HG03378 (cell line): ENCODE measurements at regions not wholly inside any gene's neighbourhood (a gene's known extent, or its start where the extent isn't known, plus 50 kb on each side); places are given as distances from the start of the nearest gene placed in this dataset.

Experiments used
- ATAC-seq: cut with Tn5 transposase; IDR thresholded peaks from one replicate; pipeline ENCODE4 v1.9.1; 2021; ENCODE audit warnings: mild to moderate bottlenecking, moderate library complexity; ENCODE audit not compliant: unreplicated experiment

GRCh38 chr2:223508372-223508771 is 93.8 kb downstream of the SCG2 start:
- ATAC-seq, result no peak

- no peak for ATAC-seq
Observed at GRCh38 chr2:223510713-223511112, 91.4 kb downstream of the SCG2 start.

DNA sequence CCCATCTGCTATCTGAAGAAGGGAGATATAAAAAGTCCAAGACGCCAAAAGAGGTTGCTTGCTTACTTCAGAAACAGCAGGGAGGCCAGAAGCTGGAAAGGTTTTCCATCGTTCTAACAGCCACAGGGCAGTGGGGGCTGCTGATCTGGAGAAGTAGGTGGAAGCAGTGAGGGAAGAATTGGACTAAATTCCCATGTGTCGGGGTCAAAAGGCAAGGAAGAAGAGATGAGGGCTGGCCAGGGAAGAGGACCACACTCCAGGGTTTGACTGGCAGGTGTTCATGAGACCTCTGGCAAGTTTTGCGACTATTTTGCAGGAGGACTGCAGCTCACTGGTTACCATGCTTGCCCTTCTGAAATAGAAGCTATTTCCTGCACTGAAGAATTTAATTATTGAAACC is 91.0 kb downstream of the SCG2 start:
- no peak for ATAC-seq

GRCh38 chr2:223513771-223514455 is 88.2 kb downstream of the SCG2 start:
- ATAC-seq, result no peak

DNA sequence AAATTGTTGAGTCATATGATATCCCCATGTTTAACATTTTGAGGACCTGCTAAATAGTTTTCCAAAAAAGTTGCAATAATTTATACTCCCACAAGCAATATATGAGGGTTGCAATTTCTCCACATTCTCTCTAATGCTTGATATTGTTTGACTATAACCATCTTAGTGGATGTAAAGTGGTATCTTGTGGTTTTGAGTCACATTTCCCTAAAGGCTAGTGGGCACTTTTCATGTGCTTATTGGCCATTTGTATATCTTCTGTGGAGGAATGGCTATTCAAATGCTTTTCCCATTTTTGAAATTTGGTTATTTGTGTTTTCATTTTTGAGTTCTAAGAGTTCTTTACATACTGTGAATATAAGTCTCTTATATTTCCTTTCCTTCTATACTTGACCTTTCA is 82.7 kb downstream of the SCG2 start:
- no peak for ATAC-seq

DNA sequence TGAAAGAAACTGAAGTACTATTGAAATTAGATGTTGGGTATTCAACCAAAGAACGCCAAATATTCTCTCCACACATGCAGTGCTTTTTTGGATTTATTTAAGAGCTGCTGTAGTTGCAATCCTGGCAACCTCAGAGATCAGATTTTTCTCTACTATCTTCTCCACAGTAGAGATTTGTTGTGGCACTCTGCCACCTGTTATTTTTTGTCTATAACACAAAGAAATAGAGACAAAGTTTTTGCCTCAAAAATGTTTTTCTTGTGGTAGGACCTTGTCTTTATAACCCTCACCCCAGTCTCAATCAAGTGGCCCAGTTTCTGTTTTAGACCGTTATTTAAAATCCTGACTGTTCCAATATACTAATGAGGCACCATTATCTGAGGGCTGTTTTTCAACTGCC is 79.4 kb downstream of the SCG2 start:
- ATAC-seq, result no peak

- ATAC-seq, result no peak
Observed at GRCh38 chr2:223523551-223524001, 78.6 kb downstream of the SCG2 start.

DNA sequence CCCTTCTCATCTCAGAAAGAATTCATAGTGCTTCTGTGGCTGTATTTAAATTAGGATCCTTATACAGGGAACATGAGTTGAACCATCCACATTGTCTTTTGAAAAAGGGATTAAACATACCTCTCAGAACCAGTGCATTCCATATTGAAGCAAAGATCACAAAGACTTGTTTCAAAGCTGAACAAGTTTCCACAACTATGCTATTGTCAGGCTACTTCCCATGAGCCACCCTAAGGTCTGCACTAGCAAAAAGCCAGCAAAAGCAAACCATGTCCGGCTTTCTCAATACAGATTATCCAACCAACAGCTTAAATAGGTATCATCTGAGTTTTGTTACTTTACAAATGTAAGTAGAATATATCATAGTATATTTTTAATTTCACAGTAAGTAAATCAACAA is 78.1 kb downstream of the SCG2 start:
- ATAC-seq, result no peak

- no peak for ATAC-seq
Observed at GRCh38 chr2:223526106-223526505, 76.1 kb downstream of the SCG2 start.

GRCh38 chr2:223528036-223528435 is 74.1 kb downstream of the SCG2 start:
- ATAC-seq, result no peak

GRCh38 chr2:223529696-223530095 is 72.5 kb downstream of the SCG2 start:
- ATAC-seq, result no peak

GRCh38 chr2:223530811-223531210 is 71.3 kb downstream of the SCG2 start:
- no peak for ATAC-seq

GRCh38 chr2:223532161-223532560 is 70.0 kb downstream of the SCG2 start:
- no peak for ATAC-seq

DNA sequence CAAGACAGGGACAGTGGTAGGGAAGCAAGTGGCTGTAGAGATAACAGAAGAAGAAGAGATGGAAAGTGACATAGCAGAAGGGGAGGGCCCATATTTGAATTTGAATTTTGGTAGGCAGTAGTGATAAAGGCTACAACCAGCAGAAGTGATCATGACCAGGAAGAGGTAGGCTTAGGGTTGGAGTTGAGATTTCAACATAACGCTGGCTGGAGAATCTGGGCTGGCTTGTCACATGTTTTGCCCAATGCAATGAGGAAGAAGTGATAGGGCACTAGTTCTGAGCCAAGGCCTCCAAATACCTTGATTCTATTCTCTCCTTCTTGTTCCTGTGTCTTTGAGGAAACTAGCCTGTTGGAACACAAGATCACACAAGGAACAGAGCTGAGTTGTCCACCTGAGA is 69.4 kb downstream of the SCG2 start:
- ATAC-seq, result no peak

- ATAC-seq, result no peak
Observed at GRCh38 chr2:223536546-223536945, 65.6 kb downstream of the SCG2 start.

DNA sequence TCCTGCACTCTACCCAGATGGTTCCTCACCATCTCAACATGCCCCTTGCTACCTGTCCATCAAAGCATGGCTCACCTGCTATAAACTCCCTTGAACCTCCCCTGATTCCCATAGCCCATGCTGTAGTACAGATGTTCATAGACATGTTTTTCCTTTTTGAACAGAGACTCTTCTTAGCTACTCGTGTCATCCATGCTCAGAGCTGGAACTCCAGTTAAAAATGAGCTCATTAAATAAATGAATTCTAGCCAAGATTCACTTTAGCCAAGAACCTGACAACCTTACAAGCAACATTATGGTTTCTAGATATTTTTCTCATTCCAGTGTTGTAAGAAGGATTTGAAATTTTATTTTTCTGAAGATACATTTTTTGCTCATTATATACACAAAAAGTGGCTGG is 65.0 kb downstream of the SCG2 start:
- no peak for ATAC-seq

DNA sequence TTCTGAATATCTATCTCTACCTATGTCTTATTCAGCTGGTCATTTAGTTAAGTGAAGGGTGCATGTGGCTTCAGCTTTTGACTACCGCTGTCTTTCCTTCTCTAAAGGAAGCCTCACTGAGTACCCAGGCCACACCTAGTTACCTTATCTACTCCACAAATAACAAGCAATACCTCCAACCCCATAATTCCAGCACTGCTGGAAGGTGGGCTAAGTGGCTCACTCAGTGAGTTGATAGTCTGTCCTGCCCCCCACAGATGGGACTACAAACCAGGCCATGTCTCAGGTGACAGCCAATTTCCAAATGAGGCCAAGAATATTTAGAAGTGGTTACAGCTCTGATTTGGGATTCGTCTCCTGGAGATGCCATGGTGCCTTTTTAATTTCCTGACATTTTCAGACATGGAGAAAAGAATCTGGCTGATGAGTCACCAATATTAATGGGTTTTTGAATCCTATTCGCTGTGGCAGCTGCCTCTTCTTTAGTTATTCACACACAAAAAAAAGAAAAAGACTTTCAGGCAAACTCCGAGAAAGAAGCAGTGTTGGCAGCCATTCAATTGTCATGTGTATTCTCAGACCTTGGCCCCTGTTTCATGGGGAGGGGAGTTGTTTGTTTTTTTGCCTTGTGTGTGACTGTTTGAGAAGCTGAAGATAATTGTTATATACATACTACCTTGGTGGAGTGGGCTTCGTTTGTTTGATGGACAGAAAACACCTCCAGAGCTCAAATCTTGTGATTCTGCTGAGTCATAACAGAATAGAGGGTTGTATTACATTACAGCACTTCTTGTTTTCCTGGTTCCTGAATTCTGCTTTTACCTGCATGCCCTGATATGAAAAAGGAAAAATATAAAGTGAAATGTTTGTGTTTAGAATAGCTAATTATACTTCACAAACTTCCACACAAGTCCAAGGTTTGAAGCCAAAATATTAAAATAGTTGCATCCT is 64.2 kb downstream of the SCG2 start:
- no peak for ATAC-seq

DNA sequence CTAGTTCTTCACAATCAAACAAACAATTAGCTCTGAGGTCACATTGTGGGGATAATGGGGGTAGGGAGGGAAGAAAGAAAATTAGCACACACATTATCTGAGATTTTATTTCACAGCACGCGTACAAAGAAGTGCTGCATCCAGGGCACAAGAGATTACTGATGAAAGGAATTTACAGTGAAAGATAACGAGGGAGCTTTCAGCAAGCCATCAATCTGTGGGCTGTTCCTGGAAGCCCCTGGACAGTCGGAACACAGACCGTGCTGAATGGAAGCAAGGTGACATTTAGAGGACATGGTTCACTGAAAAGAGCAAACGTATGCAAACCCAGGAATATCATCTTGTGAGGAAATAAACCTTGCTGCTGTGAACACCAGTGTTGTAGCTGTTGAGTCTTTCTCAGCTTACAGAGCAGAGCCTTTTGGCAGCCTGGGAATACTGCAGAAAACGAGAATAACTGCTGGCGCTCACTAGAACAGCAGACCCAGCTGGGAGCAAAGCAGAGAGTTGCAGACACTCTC is 63.2 kb downstream of the SCG2 start:
- no peak for ATAC-seq

DNA sequence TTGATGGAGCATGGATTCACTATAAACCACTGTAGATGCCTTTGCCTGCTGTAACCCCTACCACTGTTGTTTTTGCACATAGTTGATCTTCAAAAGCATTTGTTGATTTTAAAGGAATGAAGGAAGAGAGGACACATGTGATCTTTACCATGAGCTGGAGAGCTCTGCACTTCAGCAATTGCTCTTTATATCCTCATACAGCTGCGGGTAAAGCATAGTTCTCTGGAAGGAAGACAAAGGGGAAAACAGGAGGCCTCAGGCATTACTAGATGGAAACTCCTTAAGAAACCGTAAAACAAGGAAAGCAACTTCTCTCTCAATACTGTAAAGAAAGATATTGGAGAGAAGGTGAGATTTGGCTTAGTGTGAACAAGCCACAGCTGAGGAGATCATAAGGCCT is 60.6 kb downstream of the SCG2 start:
- no peak for ATAC-seq

DNA sequence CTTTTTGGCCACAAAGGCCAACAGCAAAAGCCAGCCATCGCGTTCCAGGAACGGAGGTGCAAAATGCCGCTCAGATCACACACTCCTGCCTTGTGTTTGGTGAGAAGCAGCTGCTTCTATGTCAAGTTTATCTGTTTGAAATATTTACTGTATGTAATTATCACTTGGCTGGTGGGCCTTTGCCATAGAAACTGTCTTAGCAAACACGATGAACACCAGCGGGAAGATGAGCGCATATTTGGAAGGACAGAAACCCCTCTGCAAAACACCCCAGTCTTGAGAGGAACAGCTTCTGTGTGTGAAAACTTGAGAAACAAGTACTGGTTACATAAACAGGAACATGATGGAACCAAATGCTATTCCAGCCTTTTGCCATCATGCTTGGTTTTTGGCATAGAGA is 59.7 kb downstream of the SCG2 start:
- ATAC-seq, result no peak

DNA sequence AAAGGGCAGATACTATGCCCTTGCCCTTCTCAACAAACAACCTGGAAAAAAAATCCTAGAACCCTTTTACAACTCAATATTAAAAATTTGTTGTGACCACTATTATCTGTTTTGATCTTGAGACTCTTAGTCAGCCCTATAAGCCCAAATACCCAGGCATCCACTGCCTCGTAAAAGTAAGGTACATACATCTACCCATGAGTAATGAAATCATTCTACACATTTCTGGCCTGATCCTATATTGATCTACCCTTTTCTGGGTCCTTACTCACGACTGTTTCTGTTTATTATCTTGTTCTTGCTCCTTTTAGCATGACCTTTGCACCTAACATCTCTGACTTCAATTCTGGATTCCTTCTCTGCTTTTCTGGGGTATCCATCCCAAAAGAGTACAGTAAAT is 56.8 kb downstream of the SCG2 start:
- ATAC-seq, result no peak

- ATAC-seq, result no peak
Observed at GRCh38 chr2:223545830-223546229, 56.3 kb downstream of the SCG2 start.
